CD4-positive, alpha-beta T cell treated with Interleukin-2 at 100 ng/mL for 4 hours (primary cell): ENCODE measurements at regions not wholly inside any gene's neighbourhood (a gene's known extent, or its start where the extent isn't known, plus 50 kb on each side); places are given as distances from the start of the nearest gene placed in this dataset.

Experiments used
- DNase-seq: peaks from one replicate; pipeline ENCODE4 v3.0.0-alpha.2; 2020; ENCODE audit warnings: low spot score

DNA sequence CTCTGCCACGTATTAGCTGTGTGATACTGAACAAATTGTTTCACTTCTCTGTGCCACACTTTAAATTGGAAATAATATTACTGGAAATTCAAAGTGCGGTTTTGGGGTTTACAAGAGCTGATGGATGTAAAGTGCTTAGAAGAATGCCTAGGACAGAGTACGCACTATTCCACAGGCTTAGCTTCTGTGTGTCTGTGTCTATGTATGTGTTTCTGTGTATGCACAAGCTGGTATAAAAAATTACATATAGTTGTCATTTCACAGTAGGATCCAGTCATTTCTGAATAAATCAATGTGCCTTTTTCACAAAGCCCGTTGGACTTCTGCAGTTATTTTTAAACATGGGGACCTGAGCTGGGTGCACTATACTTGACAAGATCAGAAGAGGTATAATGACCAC lies 370.4 kb downstream of the TUSC7 start:
- no peak for DNase-seq

DNA sequence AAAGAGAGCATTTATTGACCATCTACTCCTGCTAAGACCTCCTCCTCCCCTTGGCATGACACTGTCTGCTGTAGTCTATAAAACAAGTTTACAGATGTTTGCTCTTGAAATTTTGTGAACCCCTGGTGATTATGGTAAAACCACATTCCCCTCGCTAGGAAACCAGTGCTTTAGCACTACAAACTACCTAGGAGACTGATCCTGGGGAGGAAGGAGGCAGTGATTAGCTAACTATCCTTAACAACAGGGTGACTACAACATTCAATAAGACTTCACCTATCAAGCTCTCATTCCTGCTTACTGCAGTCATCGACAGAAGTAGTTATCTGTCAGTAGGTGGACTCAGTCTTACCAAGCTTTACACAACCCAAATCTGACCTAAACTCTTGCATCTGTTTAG lies 371.3 kb downstream of the TUSC7 start:
- no peak for DNase-seq

DNA sequence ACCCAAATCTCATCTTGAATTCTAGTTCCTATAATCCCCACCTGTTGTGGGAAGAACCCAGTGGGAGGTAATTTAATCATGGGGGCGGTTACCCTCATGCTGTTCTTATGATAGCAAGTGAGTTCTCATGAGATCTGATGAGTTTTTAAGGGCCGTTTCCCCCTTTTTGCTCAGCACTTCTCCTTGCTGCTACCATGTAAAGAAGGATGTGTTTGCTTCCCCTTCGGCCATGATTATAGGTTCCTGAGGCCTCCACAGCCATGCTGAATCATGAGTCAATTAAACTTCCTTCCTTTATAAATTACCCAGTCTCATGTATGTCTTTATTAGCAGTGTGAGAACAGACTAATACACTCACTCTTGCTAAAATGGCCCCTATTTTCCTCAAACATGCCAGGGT lies 374.7 kb downstream of the TUSC7 start:
- no peak for DNase-seq

DNA sequence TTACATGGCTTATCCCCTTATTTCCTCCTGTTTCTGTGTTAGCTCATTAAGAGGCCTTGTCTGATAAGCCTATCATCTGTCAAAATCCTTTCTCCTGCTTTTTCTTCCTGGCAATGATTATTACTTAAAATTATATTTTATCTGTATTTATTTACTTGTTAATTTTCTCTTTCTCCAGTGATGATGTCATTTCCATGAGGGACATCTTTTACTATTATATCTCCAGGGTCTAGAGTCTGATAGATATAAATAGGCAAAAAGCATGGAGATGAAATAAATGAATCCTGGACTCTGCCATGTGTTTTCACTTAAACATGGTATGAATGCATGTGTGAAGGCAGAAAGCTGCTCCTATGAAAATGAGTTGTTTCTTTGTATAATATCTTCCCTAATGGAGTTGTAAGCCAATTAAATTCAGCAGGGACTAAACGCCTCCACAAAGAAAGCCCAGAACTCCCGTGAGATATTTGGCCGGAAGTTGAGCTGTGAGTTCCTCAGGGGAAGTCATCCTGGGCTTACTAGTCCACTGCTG lies 375.2 kb downstream of the TUSC7 start:
- DNase-seq = no peak

DNA sequence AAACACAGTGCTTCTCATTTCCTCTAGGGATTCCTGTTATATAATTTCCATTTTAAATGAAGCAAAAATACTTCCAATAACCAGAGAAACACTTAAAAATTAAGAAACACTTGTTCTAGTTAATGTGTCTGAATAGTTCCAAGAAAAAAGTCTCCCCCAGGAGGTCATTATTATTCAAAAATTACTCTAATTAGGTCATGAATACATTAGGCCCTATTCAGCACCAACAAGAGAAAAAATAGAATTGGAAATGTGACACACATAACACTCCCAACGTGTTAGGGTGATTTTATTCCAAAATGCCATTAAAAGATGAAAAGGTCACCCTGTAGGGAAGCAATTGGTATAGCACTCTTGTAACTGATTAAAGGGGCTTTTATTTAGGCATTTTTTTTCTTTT lies 382.1 kb downstream of the TUSC7 start:
- no peak for DNase-seq

DNA sequence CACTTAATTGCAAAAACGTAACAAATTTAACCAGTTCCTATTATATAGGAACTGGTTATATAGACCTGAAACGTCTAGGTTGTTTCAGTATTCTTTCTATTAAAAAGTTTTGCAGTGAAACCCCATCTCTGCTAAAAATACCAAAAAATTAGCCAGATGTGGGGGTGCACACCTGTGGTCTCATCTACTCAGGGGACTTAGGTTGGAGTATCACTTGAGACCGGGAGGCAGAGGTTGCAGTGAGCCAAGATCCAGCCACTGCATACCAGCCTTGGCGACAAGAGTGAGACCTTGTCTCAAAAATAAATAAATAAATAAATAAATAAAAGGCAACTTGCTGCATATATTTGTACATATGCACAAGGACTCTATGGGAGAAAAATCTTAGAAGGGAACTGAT lies 387.0 kb downstream of the TUSC7 start:
- DNase-seq = no peak

DNA sequence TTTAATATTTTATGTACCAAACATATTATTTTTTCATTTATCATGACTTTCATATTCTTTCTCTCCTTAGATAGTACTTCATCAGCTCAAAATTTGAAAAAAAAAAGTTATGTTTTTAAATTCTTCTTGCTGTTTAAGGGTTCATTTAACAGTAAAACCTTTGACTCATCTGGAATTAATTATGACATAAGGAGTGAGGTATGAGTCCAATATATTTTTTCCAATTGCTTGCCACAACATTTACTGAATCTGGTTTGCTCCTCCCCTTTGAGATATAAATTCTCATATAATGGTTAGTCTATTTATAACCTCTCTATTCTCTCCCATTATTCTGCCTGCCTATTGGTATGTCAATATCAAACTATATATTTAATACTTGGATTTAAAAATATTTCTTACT lies 387.8 kb downstream of the TUSC7 start:
- DNase-seq = no peak

DNA sequence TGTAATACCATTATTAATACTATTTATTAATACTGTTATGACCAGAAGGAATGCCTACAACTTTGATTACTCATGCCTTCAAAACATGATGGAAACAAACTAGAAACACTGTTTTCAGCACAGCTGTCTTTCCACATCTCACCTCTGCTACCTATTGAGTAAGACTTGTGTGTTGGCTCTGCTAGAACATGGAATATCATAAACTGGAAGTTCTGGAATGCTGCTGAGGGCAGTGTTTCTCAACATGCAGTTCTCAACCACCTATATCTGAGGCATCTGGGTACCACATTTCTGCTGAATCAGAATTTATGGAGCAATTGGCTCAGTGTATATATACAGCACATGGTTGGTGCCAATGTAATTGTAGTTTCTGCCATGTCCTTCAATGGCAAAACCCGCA lies 392.1 kb downstream of the TUSC7 start:
- no peak for DNase-seq

DNA sequence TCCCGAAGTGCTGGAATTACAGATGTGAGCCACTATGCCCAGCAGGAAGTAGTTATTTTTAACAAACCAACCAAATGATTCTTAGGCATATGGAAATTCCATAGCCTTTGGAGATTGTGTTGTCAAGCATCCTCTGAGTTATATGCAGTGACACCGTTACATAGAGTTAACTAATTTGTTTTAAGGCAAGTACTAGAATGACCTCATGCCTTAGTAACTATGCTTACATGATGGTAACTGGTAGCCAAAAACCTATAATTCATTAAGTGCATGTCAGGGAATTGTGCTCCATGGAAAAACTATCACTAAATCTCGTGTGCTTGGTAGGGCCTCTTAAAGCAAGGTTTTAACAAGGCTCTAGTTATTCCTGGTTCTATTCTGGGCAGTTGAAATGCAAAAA lies 392.8 kb downstream of the TUSC7 start:
- DNase-seq = no peak

DNA sequence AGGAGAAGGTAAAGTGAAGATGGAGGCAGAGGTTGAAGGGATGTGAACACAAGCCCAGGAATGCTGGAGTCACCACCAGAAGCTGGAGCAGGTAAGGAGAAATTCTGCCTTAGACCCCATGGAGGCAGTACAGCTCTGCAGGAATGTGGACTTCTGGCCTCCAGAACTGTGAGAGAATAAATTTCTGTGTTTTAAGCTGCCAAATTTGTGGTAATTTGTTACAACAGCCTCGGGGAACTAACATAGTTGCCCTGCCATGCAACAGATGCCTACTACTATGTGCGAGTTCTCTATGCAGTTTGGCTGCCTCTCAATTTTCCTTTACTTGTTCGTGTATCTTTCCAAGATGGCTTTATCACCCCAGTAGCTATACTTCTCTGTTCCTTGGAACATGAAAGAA lies 394.1 kb downstream of the TUSC7 start:
- no peak for DNase-seq

DNA sequence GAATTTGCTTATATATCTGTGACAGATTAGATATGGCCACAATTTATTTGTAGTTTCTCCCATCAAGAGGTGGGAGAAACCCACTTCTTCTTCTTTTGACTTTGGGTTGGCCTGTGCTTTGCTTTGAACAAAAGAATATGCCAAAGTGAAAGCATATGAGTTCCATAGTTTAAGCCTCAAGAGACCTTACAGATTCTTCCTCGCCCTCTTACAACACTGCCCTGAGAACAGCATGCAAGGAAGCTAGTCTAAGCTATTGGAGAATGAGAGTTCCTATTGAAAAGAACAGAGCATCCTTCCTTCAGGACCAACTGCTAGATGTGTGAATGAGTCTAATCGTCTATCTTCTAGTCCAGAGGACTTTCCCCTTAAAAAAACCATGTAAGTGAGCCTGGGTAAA lies 394.8 kb downstream of the TUSC7 start:
- DNase-seq = no peak

DNA sequence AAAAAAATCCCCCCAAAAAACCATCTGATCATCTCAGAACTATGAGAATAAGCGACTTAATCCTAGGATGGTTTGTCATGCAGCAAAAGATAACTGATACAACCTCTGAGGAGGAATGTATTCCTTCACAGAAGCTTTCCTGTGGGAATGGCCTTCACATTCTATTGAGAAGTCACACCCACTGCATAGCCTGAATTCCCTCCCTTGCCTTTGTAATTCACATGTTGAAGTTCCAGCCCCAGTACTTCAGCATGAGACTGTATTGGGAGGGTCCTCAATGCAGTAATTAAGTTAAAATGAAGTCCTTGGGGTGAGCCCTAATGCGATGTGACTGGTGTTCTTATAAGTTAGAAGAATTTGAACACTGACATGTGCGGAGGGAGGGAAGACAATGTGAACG lies 395.2 kb downstream of the TUSC7 start:
- DNase-seq = no peak

DNA sequence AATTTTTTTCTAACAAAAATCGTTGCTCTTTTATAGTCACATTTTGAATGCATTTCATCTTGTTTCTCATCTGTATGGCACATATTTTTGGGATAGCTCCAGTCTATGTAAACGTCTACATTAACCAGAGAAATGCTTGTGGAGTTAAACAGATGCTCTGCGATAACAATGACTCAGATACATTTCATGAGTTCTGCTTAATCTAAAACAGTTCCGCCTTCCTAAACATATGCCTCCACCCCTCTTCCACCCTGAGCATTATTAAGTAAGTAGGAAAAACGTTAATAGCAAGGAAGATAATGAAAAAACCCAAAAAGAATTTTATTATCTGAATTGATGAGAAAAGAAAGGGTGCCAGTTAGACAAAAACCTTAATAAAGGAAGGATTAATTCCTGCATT lies 396.1 kb downstream of the TUSC7 start:
- no peak for DNase-seq

DNA sequence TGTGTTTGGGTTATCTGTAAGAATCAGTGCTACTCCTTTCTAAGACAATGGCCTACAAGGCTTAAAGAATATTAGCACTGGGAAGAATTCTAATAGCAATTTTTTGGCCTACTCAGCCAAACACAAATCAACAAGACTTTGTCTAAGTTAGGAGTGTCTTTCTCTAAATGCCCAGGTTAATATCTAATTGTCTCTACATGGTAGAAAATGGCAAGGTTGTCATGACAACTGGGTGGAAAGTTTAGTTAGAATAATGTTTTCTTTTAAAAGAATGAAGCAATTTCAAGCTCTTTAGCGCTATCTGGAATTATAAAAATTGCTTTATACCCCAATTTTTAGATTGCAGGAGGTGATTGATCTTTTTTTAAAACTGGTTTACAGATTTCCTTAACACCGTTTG lies 396.8 kb downstream of the TUSC7 start:
- no peak for DNase-seq

DNA sequence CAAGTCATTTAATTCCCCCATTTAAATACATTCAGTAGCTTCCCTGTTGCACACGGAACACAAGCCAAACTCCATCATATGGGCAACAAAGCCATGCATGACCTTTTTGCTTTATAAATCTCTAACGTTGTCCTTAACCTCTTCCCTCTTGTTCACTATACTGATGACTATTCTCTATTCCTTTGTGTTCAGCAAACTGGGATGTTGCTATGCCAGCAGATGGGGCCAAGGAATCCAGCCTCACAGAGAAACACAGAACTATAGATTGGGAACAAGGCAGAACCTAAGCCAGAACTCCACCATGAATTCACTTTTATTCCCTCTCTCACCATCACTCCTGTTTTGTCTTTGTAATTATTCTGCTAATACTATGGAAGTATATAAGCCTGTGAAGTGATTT lies 398.4 kb downstream of the TUSC7 start:
- DNase-seq = no peak

DNA sequence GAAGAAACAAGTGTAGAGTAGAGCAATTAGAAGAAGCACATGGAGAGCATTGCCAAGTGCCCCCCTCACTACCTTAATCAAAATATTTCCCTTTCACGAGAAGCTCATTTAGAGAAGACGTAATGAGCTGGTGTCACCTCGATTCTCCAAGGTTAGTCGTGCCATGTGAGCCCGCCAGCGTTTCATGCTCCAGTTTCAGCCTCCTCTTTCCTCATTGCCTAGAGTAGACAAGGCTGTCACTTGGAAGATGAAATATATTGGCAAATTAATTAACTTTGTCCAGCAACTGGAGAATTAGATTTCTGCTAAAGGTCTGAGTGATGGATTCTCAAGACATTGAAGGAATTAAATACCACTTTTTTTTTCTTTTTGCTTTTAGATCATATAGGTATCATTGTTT lies 399.6 kb downstream of the TUSC7 start:
- no peak for DNase-seq

DNA sequence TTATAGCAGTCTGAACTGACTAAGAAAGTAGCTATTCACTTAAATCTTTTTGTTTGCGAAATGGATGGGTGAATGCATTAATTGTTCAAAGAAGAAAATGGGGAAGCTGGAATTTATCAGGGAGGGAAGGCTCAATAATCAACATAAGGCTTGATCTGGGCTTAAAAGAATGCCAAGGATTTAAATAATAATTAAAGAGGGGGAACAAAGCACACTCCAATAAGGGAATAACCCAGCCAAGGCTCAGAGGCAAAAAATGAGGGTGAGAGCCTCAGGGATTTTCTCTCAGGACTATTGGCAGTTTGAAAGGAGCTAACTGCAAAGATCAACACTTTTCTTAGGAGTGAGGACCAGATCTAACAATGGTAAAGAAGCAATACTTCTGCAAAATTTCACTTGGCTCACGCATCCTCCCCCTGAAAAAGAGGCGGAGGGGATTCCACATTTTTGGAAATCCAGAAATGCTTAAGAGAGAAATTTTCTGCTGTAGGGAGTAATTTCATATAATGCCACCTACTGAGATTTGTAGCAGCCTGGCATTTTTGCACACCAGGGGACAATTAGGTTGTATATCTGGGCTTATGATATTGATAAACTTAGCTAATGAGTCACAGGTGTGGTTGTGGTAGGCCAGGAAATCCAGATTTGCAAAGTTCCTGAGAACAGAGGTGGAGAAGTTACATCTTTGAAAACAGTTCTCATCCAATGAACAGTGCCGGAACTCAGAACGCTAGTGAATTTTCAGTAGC lies 405.1 kb downstream of the TUSC7 start:
- DNase-seq = no peak

DNA sequence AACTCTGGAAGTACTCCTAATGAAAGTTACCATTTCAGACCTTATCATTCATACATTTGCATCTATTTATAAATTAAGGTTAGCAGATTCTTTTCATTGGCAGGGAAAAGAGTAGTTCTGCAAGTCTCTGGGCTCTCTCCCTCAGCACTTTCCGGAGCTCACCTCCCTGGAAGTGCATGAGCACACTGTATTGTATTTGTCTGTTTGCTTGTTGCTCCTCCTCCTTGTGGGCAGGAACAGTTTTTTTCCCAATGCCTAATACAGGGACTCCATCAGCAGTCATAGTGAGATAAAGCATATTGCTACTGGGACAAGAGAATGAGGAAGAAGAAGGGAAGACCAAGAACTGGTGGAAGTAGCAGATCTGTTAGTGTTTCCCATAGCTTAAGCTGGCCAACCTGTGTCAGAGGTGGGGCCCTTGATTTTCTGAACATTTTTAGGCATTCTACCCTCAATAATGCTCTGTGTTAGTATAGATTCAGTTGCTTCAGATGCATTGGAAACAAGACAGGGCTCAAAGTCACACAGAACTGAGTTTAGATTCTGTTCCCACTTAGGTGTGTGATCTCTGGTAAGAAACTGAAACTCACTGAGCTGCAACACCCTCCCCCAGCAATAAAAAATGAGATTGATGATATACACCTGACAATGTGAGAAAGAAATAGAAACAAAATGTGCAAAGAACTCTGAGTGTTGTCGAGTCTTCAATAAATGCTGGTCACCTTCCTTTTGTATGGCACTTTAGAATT lies 407.8 kb downstream of the TUSC7 start:
- DNase-seq = no peak

DNA sequence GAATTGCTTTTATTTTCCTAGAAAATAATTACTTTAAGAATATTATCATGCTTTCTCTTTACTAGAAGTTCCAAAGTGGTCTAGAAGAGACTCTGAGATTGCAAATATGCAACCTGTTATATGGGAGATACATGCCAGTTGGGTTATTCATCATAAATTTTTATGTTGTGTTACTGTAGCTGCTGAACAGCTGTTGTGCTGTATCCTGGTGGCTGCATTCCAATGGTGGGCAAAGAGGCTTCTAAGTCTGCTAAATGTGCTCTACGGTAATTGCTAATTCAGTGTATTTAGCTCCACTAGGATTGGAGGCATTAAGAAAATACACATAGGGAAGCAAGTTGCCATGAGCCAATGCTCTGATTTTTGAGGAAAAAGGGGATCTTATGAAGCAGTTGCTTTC lies 409.0 kb downstream of the TUSC7 start:
- no peak for DNase-seq

DNA sequence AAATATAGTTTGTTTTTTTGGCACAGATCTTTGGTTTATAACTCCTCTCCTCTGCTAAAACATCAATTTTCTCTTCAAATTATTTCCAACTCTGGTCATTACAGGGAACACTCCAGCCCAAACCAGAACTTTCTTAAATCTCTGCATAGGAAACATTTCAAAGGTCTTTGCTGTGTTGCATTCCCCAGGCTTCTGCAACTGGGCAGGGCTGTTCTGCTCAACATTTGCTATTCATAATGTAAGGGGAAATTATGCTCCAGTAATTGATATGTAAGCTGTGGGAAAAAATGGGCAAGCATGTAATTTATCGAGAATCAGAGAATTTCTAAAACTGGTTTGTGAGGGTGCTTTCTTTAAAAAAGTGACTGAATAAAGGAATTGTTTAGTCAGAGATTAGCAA lies 410.4 kb downstream of the TUSC7 start:
- DNase-seq = no peak

DNA sequence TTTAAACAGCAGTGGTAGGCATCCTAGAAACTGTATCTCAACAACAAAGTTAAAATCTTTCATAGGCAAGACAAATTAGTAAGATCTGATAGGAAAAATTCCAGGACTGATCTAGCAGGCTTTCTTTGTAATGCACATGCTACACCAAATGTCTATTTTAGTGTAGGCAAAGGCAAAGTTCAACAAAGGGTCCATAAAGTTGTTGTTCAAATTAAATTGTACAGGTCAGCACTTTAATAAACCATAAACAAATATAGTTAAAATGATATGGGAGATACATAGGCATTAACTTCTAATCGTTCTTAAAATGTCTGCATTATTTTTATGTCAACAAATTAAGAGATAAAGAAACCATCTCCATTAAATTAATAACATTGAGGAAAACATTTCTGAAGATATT lies 413.0 kb downstream of the TUSC7 start:
- DNase-seq = no peak

DNA sequence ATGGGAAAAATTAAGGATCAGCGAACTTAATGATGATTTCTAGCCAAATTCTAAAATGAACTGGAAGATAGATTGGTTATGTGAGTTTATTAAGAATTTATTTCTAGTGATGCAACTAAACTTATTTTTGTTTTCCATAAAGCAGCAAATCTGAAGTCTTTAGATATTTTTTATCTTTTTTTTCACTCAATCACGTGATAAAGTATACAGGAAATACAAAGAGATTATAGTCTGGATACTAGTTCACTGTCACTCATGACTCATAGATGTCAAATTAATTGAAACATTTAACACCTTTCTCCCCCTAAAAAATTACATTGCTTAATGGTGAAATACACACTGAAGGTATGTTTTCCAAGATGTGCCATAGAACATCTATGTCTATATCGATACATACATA lies 416.9 kb downstream of the TUSC7 start:
- no peak for DNase-seq

DNA sequence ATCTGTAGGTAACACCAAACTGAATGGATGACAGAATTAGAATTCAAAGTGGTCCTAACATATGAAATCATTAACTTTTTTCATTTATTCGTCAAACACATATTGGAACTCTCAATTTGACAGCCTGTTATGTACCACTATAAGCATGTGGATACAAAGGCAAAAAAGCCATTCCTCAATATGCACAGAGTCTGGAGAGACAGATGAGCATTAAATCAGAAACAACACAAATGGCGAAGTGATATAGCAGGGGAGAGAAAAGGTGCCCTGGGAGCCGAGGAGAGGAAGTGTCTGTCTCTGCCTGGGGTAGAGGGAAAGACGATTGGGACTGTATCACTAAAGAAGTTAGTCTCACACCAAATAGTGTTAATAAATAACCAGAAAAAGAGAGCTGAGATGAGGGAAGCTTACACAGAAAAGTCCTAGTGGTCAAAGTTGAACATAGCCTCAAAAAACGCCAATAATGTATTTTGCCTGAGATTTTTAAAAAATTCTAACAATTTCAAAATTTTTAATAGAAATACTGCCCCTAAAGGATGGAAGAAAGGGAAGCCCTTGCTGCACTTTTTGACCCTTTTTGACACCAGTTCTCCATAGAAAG lies 417.5 kb downstream of the TUSC7 start:
- DNase-seq = no peak
